ENCODE measurements at regions not wholly inside any gene's neighbourhood (a gene's known extent, or its start where the extent isn't known, plus 50 kb on each side); places are given as distances from the start of the nearest gene placed in this dataset.
A peak's percentile ranks its signal among the peaks of the same experiment; 100 is the strongest.

- H3K9me3 ChIP-seq = no peaks in the 10 kb centered on the region
- no peaks in the 10 kb centered on the region for H3K27me3 ChIP-seq
- no peak overlapping the region for H3K27ac ChIP-seq
- TF ChIP-seq CTCF (IDR thresholded peaks at IDR 0.05) (no peak), EP300 (IDR thresholded peaks at IDR 0.05) (no peak), POLR2AphosphoS5 (IDR thresholded peaks at IDR 0.05) (no peak)
- no peaks in the 10 kb centered on the region for H3K36me3 ChIP-seq
- H3K4me3 ChIP-seq = no peak overlapping the region
- no peaks in the 10 kb centered on the region for H3K4me1 ChIP-seq
- WGBS, 2 donors = 89 to 100% methylated on average over 1 of the region's 1 CpG
- DNase-seq (no peak), ATAC-seq (ENCODE audit: low FRiP score in 2 of 2) (no peak)
Measured at GRCh38 chr3:135897715-135898114, 67.8 kb upstream of the PPP2R3A start.

GRCh38 chr3:135898774-135899173 is 66.8 kb upstream of the PPP2R3A start:
- Histone ChIP-seq H3K4me3 (no peak overlapping the region), H3K27me3 (no peaks in the 10 kb centered on the region), H3K4me1 (no peaks in the 10 kb centered on the region), H3K36me3 (no peaks in the 10 kb centered on the region), H3K9me3 (no peaks in the 10 kb centered on the region), H3K27ac (no peak overlapping the region)
- no peak for TF ChIP-seq POLR2A (IDR thresholded peaks at IDR 0.05)
- TF ChIP-seq CTCF (IDR thresholded peaks at IDR 0.05) = no peak
- no peak for TF ChIP-seq EP300 (IDR thresholded peaks at IDR 0.05)
- no peak for TF ChIP-seq POLR2AphosphoS5 (IDR thresholded peaks at IDR 0.05)
- WGBS, 2 donors = 80 to 82% methylated on average over 3 of the region's 3 CpGs
- no peak for ATAC-seq (ENCODE audit: low FRiP score in 2 of 2)
- no peak for DNase-seq

GRCh38 chr3:135905058-135905724 is 60.3 kb upstream of the PPP2R3A start:
- Histone ChIP-seq H3K9me3 (no peaks in the 10 kb centered on the region), H3K4me3 (no peak overlapping the region), H3K27me3 (no peaks in the 10 kb centered on the region), H3K4me1 (no peaks in the 10 kb centered on the region), H3K27ac (no peak overlapping the region), H3K36me3 (no peaks in the 10 kb centered on the region)
- TF ChIP-seq CTCF (IDR thresholded peaks at IDR 0.05) = no peak
- TF ChIP-seq EP300 (IDR thresholded peaks at IDR 0.05) = no peak
- TF ChIP-seq POLR2AphosphoS5 (IDR thresholded peaks at IDR 0.05) = no peak
- no peak for TF ChIP-seq POLR2A (IDR thresholded peaks at IDR 0.05)
- 64 to 67% methylated on average over 5 of the region's 5 CpGs for WGBS, 2 donors
- DNase-seq = no peak
- ATAC-seq (ENCODE audit: low FRiP score in 2 of 2) = no peak

GRCh38 chr3:135907422-135908165 is 57.9 kb upstream of the PPP2R3A start:
- no peaks in the 10 kb centered on the region for H3K27me3 ChIP-seq
- H3K36me3 ChIP-seq = no peaks in the 10 kb centered on the region
- no peak overlapping the region for H3K4me3 ChIP-seq
- DNase-seq = peak in 1 of 2 donors; percentile 23
- no peaks in the 10 kb centered on the region for H3K9me3 ChIP-seq
- TF ChIP-seq POLR2AphosphoS5 (IDR thresholded peaks at IDR 0.05) = no peak
- no peak for TF ChIP-seq CTCF (IDR thresholded peaks at IDR 0.05)
- no peak for TF ChIP-seq EP300 (IDR thresholded peaks at IDR 0.05)
- TF ChIP-seq POLR2A (IDR thresholded peaks at IDR 0.05) = no peak
- H3K27ac ChIP-seq = no peak overlapping the region
- WGBS, 2 donors = 65 to 67% methylated on average over 3 of the region's 3 CpGs
- ATAC-seq (ENCODE audit: low FRiP score in 2 of 2) = peak in 1 of 2 donors; percentile 9
- no peaks in the 10 kb centered on the region for H3K4me1 ChIP-seq
